ENCODE measurements at regions not wholly inside any gene's neighbourhood (a gene's known extent, or its start where the extent isn't known, plus 50 kb on each side); places are given as distances from the start of the nearest gene placed in this dataset.

DNA sequence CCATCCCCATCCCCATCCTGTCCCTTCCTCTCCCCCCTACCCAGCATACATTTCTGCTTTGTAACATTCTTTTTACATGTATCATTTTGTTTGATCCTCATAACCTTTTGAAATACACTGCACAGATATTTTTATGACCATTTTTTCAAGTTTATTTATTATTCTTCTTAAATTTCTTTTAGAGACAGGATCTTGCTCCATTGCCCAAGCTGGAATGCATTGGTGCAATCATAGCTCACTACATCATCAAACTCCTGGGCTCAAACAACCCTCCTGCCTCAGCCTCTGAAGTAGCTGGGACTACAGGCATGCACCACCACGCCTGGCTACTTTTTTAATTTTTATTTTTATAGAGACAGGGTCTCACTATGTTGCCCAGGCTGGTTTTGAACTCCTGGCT is 99.4 kb upstream of the AKIP1 start:
- H3K4me3 ChIP-seq (ENCODE audit: low read depth, low read length), result no peak overlapping the region
- TF ChIP-seq, protein P1, sequence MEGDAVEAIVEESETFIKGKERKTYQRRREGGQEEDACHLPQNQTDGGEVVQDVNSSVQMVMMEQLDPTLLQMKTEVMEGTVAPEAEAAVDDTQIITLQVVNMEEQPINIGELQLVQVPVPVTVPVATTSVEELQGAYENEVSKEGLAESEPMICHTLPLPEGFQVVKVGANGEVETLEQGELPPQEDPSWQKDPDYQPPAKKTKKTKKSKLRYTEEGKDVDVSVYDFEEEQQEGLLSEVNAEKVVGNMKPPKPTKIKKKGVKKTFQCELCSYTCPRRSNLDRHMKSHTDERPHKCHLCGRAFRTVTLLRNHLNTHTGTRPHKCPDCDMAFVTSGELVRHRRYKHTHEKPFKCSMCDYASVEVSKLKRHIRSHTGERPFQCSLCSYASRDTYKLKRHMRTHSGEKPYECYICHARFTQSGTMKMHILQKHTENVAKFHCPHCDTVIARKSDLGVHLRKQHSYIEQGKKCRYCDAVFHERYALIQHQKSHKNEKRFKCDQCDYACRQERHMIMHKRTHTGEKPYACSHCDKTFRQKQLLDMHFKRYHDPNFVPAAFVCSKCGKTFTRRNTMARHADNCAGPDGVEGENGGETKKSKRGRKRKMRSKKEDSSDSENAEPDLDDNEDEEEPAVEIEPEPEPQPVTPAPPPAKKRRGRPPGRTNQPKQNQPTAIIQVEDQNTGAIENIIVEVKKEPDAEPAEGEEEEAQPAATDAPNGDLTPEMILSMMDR (IDR thresholded peaks at IDR 0.05; ENCODE audit: low read depth, low read length), result no peak

DNA sequence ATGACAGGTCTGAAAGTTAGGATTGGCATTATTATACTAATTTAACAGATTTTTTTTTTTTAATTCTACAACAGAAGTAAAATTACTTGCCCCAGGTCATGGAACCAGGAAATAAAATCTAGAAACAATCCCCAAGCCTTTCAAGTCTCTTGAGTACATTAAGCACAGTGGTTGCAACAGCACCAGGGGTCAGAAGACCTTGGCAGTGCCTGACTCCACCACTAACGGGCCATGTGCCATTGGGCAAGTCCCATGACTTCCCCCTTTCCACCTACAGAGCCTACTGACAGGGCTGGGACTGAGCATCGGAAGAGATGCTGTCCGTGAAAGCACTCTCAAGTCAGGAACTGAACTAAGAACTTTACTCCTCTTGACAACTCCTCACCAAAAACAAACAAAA is 98.6 kb upstream of the AKIP1 start:
- no peak overlapping the region for H3K4me3 ChIP-seq (ENCODE audit: low read depth, low read length)
- TF ChIP-seq, protein P1 (IDR thresholded peaks at IDR 0.05; ENCODE audit: low read depth, low read length), result no peak

DNA sequence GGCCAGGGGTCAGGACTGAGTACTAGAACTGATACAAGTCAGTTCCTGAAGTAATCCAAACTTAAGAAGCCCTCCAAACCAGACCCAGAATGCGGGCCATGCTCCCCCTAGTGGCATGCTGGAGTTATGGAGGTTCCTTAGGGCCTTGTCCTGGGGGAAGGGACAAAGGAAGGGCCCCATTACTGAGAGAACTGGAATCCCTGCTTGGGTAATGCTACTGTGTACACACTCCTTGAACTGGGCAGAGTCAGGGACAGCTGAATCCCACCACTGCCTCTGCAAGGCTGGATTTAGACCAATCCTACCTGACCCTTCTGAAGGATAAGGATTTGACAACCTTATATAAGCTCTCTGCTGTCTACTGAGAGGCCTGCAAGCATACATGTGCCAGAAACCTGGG is 97.3 kb upstream of the AKIP1 start:
- H3K4me3 ChIP-seq (ENCODE audit: low read depth, low read length), result no peak overlapping the region
- TF ChIP-seq, protein P1 (IDR thresholded peaks at IDR 0.05; ENCODE audit: low read depth, low read length), result peak; percentile 91

DNA sequence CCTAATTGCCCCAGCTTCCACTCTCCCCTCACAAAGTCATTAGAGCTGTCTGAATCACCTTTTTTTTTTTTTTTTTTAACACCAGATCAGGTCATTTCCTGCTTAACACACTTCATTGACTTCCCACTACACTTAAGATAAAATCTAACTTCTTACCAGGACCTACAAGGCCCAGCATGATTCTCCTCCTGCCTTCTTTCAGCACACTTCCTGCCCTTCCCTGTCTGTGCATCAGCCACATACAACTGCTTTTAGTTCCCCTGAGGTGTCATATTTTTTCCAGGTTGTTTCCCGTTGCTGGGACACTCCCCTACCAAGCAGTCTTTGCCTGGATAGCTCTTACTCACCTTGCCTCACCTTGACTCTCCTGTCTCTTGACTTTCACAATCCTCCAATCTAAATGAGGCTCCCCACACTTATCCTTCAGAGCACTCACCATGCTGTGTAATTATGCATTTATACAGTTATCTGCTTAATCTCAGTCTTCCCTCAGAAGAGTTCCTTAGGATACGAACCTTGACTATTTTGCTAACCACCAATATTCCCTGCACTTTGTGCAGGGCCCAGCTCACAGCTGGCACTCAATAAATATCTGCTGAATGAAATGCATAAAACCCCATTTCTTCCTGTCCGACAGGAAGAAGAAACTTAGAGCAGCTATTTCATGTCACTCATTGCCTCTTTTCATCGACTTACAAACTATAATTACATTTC is 96.6 kb upstream of the AKIP1 start:
- no peak overlapping the region for H3K4me3 ChIP-seq (ENCODE audit: low read depth, low read length)
- TF ChIP-seq, protein P1 (IDR thresholded peaks at IDR 0.05; ENCODE audit: low read depth, low read length), result no peak

DNA sequence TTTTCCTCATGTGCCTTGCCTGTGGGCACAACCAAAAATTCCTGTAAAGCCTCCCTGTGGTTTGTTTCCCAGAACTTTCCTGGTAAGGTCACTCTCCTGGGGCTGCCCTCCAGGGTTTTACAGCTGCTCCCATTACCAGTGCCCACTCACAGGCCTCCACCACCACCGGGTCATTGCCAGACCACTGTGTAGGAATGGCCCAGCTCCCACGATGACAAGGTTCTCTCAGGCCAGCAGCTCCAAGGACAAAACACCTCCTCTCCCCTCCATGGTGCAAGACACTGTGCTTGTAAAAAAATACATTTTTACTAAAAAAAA is 96.1 kb upstream of the AKIP1 start:
- TF ChIP-seq, protein P1 (IDR thresholded peaks at IDR 0.05; ENCODE audit: low read depth, low read length), result no peak
- no peak overlapping the region for H3K4me3 ChIP-seq (ENCODE audit: low read depth, low read length)

DNA sequence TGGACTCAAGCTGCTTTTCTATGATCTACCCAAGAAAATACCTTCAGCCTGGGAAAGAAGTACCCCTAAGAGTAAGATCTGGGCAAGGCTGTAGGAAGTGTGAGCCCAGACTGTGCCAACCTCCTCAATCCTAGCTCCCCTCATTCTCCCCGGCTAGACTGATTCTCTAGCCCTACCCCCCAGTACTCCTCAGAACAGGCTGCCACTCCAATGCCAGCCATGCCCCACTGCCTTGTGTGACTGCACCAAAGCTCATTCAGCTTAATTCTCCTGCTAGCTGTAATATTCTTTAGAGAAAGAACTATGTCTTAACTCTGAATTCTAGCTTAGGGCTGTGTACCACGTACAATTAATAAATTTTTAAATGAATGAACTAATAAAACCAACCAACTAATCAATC is 92.6 kb upstream of the AKIP1 start:
- TF ChIP-seq, protein P1 (IDR thresholded peaks at IDR 0.05; ENCODE audit: low read depth, low read length), result no peak
- no peak overlapping the region for H3K4me3 ChIP-seq (ENCODE audit: low read depth, low read length)

DNA sequence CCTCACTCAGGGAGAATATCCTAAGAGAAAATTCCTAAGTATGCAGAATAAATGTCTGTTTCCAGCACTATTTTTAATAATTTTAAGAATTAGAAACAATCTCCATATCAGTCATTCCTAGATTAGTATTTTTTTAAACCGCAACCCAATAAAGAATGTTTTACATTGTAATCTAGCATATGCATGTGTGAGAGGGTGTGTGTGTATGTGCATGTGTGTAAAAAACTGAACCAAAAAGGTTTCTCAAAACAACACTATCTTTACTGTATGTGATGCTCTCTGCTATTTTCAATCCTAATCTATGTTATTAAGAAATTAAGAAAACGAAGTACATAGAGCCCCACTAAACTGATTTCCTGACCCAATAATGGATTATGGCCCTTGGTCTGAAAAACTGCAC is 90.6 kb upstream of the AKIP1 start:
- TF ChIP-seq, protein P1 (IDR thresholded peaks at IDR 0.05; ENCODE audit: low read depth, low read length), result no peak

More for the DNA sequence above, 90.6 kb upstream of the AKIP1 start:
- no peak overlapping the region for H3K4me3 ChIP-seq (ENCODE audit: low read depth, low read length)
